GM23338 (cell line): ENCODE measurements at regions not wholly inside any gene's neighbourhood (a gene's known extent, or its start where the extent isn't known, plus 50 kb on each side); places are given as distances from the start of the nearest gene placed in this dataset.

Source experiments
- ATAC-seq: fragments of 200-7000 bp; cut with Tn5 transposase; 3 replicates; pipeline ENCODE4 v1.9.1; 2020
- DNase-seq: peaks from one replicate; pipeline ENCODE4 v3.0.0-alpha.2; 2015; ENCODE audit warnings: low spot score
- H2AFZ ChIP-seq: fragments of 200-600 bp; sonication (generic); 2 replicates; pipeline ENCODE4 v1.8.0; 2016; ENCODE audit warnings: antibody characterized with exemption, mild to moderate bottlenecking, moderate library complexity
- H3F3A ChIP-seq: fragments of 200-600 bp; sonication (generic); replicated peaks from 2 replicates; pipeline ENCODE4 v1.8.0; 2017; ENCODE audit warnings: antibody characterized with exemption, mixed run types, low read depth
- H3K27ac ChIP-seq: fragments of 200-600 bp; sonication (generic); 2 replicates; pipeline ENCODE4 v1.6.1; 2016; ENCODE audit warnings: low read depth
- H3K27me3 ChIP-seq: fragments of 200-600 bp; sonication (generic); 2 replicates; pipeline ENCODE4 v1.8.0; 2016; ENCODE audit warnings: mild to moderate bottlenecking, mixed run types, moderate library complexity; ENCODE audit not compliant: insufficient read depth
- H3K36me3 ChIP-seq: fragments of 200-600 bp; sonication (generic); 2 replicates; pipeline ENCODE4 v1.8.0; 2016; ENCODE audit warnings: mild to moderate bottlenecking; ENCODE audit not compliant: insufficient read depth
- H3K4me1 ChIP-seq: fragments of 200-600 bp; sonication (generic); 2 replicates; pipeline ENCODE4 v1.8.0; 2016; ENCODE audit warnings: mild to moderate bottlenecking, moderate library complexity; ENCODE audit not compliant: insufficient read depth
- H3K4me2 ChIP-seq: fragments of 200-600 bp; sonication (generic); 2 replicates; pipeline ENCODE4 v1.7.1; 2017; ENCODE audit warnings: mixed run types
- H3K4me3 ChIP-seq: fragments of 200-600 bp; sonication (generic); 2 replicates; pipeline ENCODE4 v1.6.1; 2016; ENCODE audit warnings: mixed run types
- H3K79me2 ChIP-seq: fragments of 200-600 bp; sonication (generic); replicated peaks from 2 replicates; pipeline ENCODE4 v1.8.0; 2017; ENCODE audit warnings: mild to moderate bottlenecking; ENCODE audit not compliant: insufficient read depth
- H3K9me2 ChIP-seq: fragments of 200-600 bp; sonication (generic); 2 replicates; pipeline ENCODE4 v1.8.0; 2017; ENCODE audit not compliant: insufficient read depth
- H4K20me1 ChIP-seq: fragments of 200-600 bp; sonication (generic); replicated peaks from 2 replicates; pipeline ENCODE4 v1.8.0; 2017; ENCODE audit warnings: mild to moderate bottlenecking; ENCODE audit not compliant: insufficient read depth
- H3K27ac Mint-ChIP-seq: 2 replicates; pipeline ENCODE4 v1.8.0; 2020; ENCODE audit warnings: inconsistent platforms, mild to moderate bottlenecking, moderate library complexity, mixed read lengths
- H3K27me3 Mint-ChIP-seq: 3 replicates; pipeline ENCODE4 v1.8.0; 2022; ENCODE audit warnings: low read depth, mild to moderate bottlenecking, moderate library complexity, mixed read lengths, inconsistent platforms; ENCODE audit not compliant: insufficient read depth, poor library complexity
- H3K36me3 Mint-ChIP-seq: 3 replicates; pipeline ENCODE4 v1.8.0; 2021; ENCODE audit warnings: low read depth, mild to moderate bottlenecking, inconsistent platforms, moderate library complexity, mixed read lengths
- H3K4me1 Mint-ChIP-seq: 3 replicates; pipeline ENCODE4 v1.8.0; 2020; ENCODE audit warnings: mild to moderate bottlenecking, inconsistent platforms, mixed read lengths
- H3K4me3 Mint-ChIP-seq: 3 replicates; pipeline ENCODE4 v1.8.0; 2021; ENCODE audit warnings: moderate library complexity, mild to moderate bottlenecking, inconsistent platforms, mixed read lengths
- H3K9me3 Mint-ChIP-seq: 3 replicates; pipeline ENCODE4 v1.8.0; 2020; ENCODE audit warnings: moderate library complexity, mild to moderate bottlenecking, inconsistent platforms, mixed read lengths
- CREB1 ChIP-seq: fragments of 250-450 bp; sonication (Bioruptor Pico); IDR thresholded peaks from 2 replicates; pipeline ENCODE4 v1.5.0; 2020; ENCODE audit warnings: low read depth, mild to moderate bottlenecking, moderate library complexity
- EZH2 ChIP-seq: fragments of 200-600 bp; sonication (generic); IDR thresholded peaks from one replicate; pipeline ENCODE4 v1.8.0; 2017; ENCODE audit warnings: antibody characterized with exemption, mild to moderate bottlenecking, low read depth; ENCODE audit not compliant: unreplicated experiment
- EZH2phosphoT487 ChIP-seq: fragments of 200-600 bp; sonication (generic); IDR thresholded peaks from one replicate; pipeline ENCODE4 v1.8.1; 2018; ENCODE audit warnings: antibody characterized with exemption; ENCODE audit not compliant: unreplicated experiment
- JUNB ChIP-seq: IDR thresholded peaks from one replicate; pipeline ENCODE4 v1.6.1; 2016; ENCODE audit warnings: antibody characterized with exemption; ENCODE audit not compliant: unreplicated experiment
- NANOG ChIP-seq: IDR thresholded peaks from 2 replicates; pipeline ENCODE4 v1.6.1; 2016; ENCODE audit warnings: antibody characterized with exemption, borderline replicate concordance
- POLR2AphosphoS5 ChIP-seq: IDR thresholded peaks from 2 replicates; pipeline ENCODE4 v1.6.1; 2016; ENCODE audit warnings: antibody characterized with exemption, low read depth
- STAT1 ChIP-seq: IDR thresholded peaks from one replicate; pipeline ENCODE4 v1.6.1; 2016; ENCODE audit warnings: antibody characterized with exemption; ENCODE audit not compliant: unreplicated experiment
- ZNF114 ChIP-seq: fragments of 250-450 bp; sonication (Bioruptor Pico); IDR thresholded peaks from 2 replicates; pipeline ENCODE4 v1.5.0; 2020; ENCODE audit warnings: mild to moderate bottlenecking, moderate library complexity
- ZNF331 ChIP-seq: fragments of 250-450 bp; sonication (Bioruptor Pico); IDR thresholded peaks from 2 replicates; pipeline ENCODE4 v1.5.0; 2020; ENCODE audit warnings: low read depth, mild to moderate bottlenecking, moderate library complexity
- TF ChIP-seq, protein P1 (sequence below): IDR thresholded peaks from 2 replicates; pipeline ENCODE4 v1.6.1; 2016; ENCODE audit warnings: antibody characterized with exemption
- TF ChIP-seq, protein P2 (sequence below): fragments of 250-450 bp; sonication (Bioruptor Pico); IDR thresholded peaks from 2 replicates; pipeline ENCODE4 v1.5.0; 2020; ENCODE audit warnings: mild to moderate bottlenecking, moderate library complexity
- TF ChIP-seq, protein P3 (sequence below): IDR thresholded peaks from one replicate; pipeline ENCODE4 v1.6.1; 2018; ENCODE audit warnings: antibody characterized with exemption; ENCODE audit not compliant: unreplicated experiment

DNA sequence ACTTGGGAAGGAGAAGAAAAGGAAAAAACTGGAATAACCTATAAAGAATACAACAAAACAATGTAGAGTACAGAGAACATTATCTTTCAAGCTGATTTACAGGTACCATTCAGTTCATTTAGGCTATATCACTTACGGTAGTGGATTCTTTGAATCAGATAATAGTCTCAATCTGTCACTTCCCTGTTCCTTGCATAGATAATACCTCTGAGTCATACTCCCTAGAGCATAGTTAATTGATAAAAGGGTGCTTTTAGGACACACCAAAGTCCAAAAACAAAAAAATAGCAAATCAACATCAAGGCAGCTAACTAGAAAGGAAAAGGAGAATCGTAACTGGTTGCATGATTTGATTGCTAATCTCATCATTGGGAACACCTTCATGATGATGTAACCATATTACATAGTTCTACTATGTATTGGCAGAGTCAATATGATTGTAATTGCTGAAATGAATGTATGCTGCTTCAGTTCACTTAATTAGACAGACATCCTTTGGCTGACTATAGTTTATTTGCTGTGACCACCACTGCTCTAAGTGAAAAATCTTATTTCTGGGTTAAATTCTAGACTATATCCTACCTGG, 844.4 kb downstream of the GATA3 start:
- no peaks in the 10 kb centered on the region for H3K27me3 Mint-ChIP-seq
- no peak overlapping the region for H3K4me3 Mint-ChIP-seq
- ATAC-seq: no peak
- H3K4me1 Mint-ChIP-seq: no peaks in the 10 kb centered on the region; the same call in 2 of the 3 replicates
- H3F3A ChIP-seq: no peaks in the 10 kb centered on the region
- no peaks in the 10 kb centered on the region for H3K79me2 ChIP-seq
- no peak overlapping the region for H3K27ac Mint-ChIP-seq
- no peak overlapping the region for H3K4me3 ChIP-seq
- H2AFZ ChIP-seq: no peak overlapping the region; the same call in 1 of the 2 replicates
- no peak overlapping the region for H3K27ac ChIP-seq
- no peak overlapping the region for H3K4me2 ChIP-seq
- no peaks in the 10 kb centered on the region for H3K27me3 ChIP-seq
- no peaks in the 10 kb centered on the region for H3K9me3 Mint-ChIP-seq
- H3K36me3 Mint-ChIP-seq: no peaks in the 10 kb centered on the region
- no peaks in the 10 kb centered on the region for H4K20me1 ChIP-seq
- H3K9me2 ChIP-seq: no peaks in the 10 kb centered on the region
- no peaks in the 10 kb centered on the region for H3K4me1 ChIP-seq
- TF ChIP-seq, protein P1, sequence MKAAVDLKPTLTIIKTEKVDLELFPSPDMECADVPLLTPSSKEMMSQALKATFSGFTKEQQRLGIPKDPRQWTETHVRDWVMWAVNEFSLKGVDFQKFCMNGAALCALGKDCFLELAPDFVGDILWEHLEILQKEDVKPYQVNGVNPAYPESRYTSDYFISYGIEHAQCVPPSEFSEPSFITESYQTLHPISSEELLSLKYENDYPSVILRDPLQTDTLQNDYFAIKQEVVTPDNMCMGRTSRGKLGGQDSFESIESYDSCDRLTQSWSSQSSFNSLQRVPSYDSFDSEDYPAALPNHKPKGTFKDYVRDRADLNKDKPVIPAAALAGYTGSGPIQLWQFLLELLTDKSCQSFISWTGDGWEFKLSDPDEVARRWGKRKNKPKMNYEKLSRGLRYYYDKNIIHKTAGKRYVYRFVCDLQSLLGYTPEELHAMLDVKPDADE: no peak
- TF ChIP-seq JUNB: no peak
- no peak for TF ChIP-seq EZH2
- no peak for TF ChIP-seq STAT1
- no peak for TF ChIP-seq POLR2AphosphoS5
- TF ChIP-seq CREB1 (CRISPR knock-in tag): no peak
- TF ChIP-seq, protein P2, sequence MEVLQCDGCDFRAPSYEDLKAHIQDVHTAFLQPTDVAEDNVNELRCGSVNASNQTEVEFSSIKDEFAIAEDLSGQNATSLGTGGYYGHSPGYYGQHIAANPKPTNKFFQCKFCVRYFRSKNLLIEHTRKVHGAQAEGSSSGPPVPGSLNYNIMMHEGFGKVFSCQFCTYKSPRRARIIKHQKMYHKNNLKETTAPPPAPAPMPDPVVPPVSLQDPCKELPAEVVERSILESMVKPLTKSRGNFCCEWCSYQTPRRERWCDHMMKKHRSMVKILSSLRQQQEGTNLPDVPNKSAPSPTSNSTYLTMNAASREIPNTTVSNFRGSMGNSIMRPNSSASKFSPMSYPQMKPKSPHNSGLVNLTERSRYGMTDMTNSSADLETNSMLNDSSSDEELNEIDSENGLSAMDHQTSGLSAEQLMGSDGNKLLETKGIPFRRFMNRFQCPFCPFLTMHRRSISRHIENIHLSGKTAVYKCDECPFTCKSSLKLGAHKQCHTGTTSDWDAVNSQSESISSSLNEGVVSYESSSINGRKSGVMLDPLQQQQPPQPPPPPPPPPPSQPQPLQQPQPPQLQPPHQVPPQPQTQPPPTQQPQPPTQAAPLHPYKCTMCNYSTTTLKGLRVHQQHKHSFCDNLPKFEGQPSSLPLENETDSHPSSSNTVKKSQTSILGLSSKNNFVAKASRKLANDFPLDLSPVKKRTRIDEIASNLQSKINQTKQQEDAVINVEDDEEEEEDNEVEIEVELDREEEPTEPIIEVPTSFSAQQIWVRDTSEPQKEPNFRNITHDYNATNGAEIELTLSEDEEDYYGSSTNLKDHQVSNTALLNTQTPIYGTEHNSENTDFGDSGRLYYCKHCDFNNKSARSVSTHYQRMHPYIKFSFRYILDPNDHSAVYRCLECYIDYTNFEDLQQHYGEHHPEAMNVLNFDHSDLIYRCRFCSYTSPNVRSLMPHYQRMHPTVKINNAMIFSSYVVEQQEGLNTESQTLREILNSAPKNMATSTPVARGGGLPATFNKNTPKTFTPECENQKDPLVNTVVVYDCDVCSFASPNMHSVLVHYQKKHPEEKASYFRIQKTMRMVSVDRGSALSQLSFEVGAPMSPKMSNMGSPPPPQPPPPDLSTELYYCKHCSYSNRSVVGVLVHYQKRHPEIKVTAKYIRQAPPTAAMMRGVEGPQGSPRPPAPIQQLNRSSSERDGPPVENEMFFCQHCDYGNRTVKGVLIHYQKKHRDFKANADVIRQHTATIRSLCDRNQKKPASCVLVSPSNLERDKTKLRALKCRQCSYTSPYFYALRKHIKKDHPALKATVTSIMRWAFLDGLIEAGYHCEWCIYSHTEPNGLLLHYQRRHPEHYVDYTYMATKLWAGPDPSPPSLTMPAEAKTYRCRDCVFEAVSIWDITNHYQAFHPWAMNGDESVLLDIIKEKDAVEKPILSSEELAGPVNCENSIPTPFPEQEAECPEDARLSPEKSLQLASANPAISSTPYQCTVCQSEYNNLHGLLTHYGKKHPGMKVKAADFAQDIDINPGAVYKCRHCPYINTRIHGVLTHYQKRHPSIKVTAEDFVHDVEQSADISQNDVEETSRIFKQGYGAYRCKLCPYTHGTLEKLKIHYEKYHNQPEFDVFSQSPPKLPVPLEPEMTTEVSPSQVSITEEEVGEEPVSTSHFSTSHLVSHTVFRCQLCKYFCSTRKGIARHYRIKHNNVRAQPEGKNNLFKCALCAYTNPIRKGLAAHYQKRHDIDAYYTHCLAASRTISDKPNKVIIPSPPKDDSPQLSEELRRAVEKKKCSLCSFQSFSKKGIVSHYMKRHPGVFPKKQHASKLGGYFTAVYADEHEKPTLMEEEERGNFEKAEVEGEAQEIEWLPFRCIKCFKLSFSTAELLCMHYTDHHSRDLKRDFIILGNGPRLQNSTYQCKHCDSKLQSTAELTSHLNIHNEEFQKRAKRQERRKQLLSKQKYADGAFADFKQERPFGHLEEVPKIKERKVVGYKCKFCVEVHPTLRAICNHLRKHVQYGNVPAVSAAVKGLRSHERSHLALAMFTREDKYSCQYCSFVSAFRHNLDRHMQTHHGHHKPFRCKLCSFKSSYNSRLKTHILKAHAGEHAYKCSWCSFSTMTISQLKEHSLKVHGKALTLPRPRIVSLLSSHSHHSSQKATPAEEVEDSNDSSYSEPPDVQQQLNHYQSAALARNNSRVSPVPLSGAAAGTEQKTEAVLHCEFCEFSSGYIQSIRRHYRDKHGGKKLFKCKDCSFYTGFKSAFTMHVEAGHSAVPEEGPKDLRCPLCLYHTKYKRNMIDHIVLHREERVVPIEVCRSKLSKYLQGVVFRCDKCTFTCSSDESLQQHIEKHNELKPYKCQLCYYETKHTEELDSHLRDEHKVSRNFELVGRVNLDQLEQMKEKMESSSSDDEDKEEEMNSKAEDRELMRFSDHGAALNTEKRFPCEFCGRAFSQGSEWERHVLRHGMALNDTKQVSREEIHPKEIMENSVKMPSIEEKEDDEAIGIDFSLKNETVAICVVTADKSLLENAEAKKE (CRISPR knock-in tag): no peak
- TF ChIP-seq, protein P3, sequence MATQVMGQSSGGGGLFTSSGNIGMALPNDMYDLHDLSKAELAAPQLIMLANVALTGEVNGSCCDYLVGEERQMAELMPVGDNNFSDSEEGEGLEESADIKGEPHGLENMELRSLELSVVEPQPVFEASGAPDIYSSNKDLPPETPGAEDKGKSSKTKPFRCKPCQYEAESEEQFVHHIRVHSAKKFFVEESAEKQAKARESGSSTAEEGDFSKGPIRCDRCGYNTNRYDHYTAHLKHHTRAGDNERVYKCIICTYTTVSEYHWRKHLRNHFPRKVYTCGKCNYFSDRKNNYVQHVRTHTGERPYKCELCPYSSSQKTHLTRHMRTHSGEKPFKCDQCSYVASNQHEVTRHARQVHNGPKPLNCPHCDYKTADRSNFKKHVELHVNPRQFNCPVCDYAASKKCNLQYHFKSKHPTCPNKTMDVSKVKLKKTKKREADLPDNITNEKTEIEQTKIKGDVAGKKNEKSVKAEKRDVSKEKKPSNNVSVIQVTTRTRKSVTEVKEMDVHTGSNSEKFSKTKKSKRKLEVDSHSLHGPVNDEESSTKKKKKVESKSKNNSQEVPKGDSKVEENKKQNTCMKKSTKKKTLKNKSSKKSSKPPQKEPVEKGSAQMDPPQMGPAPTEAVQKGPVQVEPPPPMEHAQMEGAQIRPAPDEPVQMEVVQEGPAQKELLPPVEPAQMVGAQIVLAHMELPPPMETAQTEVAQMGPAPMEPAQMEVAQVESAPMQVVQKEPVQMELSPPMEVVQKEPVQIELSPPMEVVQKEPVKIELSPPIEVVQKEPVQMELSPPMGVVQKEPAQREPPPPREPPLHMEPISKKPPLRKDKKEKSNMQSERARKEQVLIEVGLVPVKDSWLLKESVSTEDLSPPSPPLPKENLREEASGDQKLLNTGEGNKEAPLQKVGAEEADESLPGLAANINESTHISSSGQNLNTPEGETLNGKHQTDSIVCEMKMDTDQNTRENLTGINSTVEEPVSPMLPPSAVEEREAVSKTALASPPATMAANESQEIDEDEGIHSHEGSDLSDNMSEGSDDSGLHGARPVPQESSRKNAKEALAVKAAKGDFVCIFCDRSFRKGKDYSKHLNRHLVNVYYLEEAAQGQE: no peak
- no peak for TF ChIP-seq ZNF114 (CRISPR knock-in tag)
- no peak for TF ChIP-seq EZH2phosphoT487
- no peak for TF ChIP-seq NANOG
- TF ChIP-seq ZNF331 (CRISPR knock-in tag): no peak
- DNase-seq: no peak
- H3K36me3 ChIP-seq: no peaks in the 10 kb centered on the region
